ENCODE measurements at regions not wholly inside any gene's neighbourhood (a gene's known extent, or its start where the extent isn't known, plus 50 kb on each side); places are given as distances from the start of the nearest gene placed in this dataset.

GRCh38 chr12:42021469-42021868 is 123.2 kb downstream of the GXYLT1 start:
- TF ChIP-seq ZNF624 (tag by site-specific recombination; IDR thresholded peaks at IDR 0.05) = no peak
- no peak for TF ChIP-seq CTCF (tag by site-specific recombination; IDR thresholded peaks at IDR 0.05)

Measured in HEK293 (cell line).